ENCODE measurements at regions not wholly inside any gene's neighbourhood (a gene's known extent, or its start where the extent isn't known, plus 50 kb on each side); places are given as distances from the start of the nearest gene placed in this dataset.
"Not testable (repeated sequence)": the region's sequence is repeated elsewhere in the genome, so short reads cannot be mapped to it uniquely, and the experiment has no call there.

- TF ChIP-seq CTCF (IDR thresholded peaks at IDR 0.05; ENCODE audit: low read depth, low read length) (no peak), EZH2phosphoT487 (IDR thresholded peaks at IDR 0.05; ENCODE audit: low read depth) (no peak)
- peak overlapping the region; percentile 52 for H3K4me2 ChIP-seq (ENCODE audit: low read length)
- no peaks in the 10 kb centered on the region for H3K79me2 ChIP-seq (ENCODE audit: low read length)
- H3K9ac ChIP-seq (ENCODE audit: low read length), result no peak overlapping the region
- no peaks in the 10 kb centered on the region for H3K27me3 ChIP-seq (ENCODE audit: low read depth, low read length)
- no peak overlapping the region for H3K27ac ChIP-seq (ENCODE audit: low read length)
- H3K9me3 ChIP-seq (ENCODE audit: insufficient read depth, low read length), result no peaks in the 10 kb centered on the region
- peaks cover 18% of the 10 kb centered on the region for H3K4me1 ChIP-seq (ENCODE audit: low read length)
- H4K20me1 ChIP-seq (ENCODE audit: insufficient read depth, low read length), result no peaks in the 10 kb centered on the region
- no peak overlapping the region for H3K4me3 ChIP-seq (ENCODE audit: low read length)
- peak overlapping the region; percentile 77 for H2AFZ ChIP-seq (ENCODE audit: low read depth, low read length)
- H3K36me3 ChIP-seq (replicated peaks; ENCODE audit: low read depth, low read length), result no peaks in the 10 kb centered on the region
Measured at GRCh38 chr6:11938285-11938890, 73.7 kb upstream of the HIVEP1 start.

- no peaks in the 10 kb centered on the region for H3K27me3 ChIP-seq (ENCODE audit: low read depth, low read length)
- no peak overlapping the region for H2AFZ ChIP-seq (ENCODE audit: low read depth, low read length)
- H3K9me3 ChIP-seq (ENCODE audit: insufficient read depth, low read length), result no peaks in the 10 kb centered on the region
- no peak overlapping the region for H3K4me2 ChIP-seq (ENCODE audit: low read length)
- no peaks in the 10 kb centered on the region for H3K79me2 ChIP-seq (ENCODE audit: low read length)
- no peak overlapping the region for H3K9ac ChIP-seq (ENCODE audit: low read length)
- no peak overlapping the region for H3K4me3 ChIP-seq (ENCODE audit: low read length)
- TF ChIP-seq CTCF (IDR thresholded peaks at IDR 0.05; ENCODE audit: low read depth, low read length), result no peak
- no peak for TF ChIP-seq EZH2phosphoT487 (IDR thresholded peaks at IDR 0.05; ENCODE audit: low read depth)
- no peaks in the 10 kb centered on the region for H4K20me1 ChIP-seq (ENCODE audit: insufficient read depth, low read length)
- no peak overlapping the region for H3K27ac ChIP-seq (ENCODE audit: low read length)
- no peaks in the 10 kb centered on the region for H3K36me3 ChIP-seq (replicated peaks; ENCODE audit: low read depth, low read length)
- H3K4me1 ChIP-seq (ENCODE audit: low read length), result peaks cover 14% of the 10 kb centered on the region
Measured at GRCh38 chr6:11934638-11935037, 77.5 kb upstream of the HIVEP1 start.

- H3K27me3 ChIP-seq (ENCODE audit: low read depth, low read length); H3K79me2 ChIP-seq (ENCODE audit: low read length); H3K9me3 ChIP-seq (ENCODE audit: insufficient read depth, low read length); H3K27ac ChIP-seq (ENCODE audit: low read length); H3K36me3 ChIP-seq (replicated peaks; ENCODE audit: low read depth, low read length); H2AFZ ChIP-seq (ENCODE audit: low read depth, low read length); H3K4me2 ChIP-seq (ENCODE audit: low read length); H3K4me1 ChIP-seq (ENCODE audit: low read length); H3K9ac ChIP-seq (ENCODE audit: low read length); H3K4me3 ChIP-seq (ENCODE audit: low read length); H4K20me1 ChIP-seq (ENCODE audit: insufficient read depth, low read length): not testable (repeated sequence)
Measured at GRCh38 chr6:11932892-11933291, 79.2 kb upstream of the HIVEP1 start.

GRCh38 chr6:11931296-11932035, 80.6 kb upstream of the HIVEP1 start:
- Histone ChIP-seq H4K20me1 (ENCODE audit: insufficient read depth, low read length) (no peaks in the 10 kb centered on the region), H3K4me3 (ENCODE audit: low read length) (no peak overlapping the region), H3K27ac (ENCODE audit: low read length) (no peak overlapping the region), H2AFZ (ENCODE audit: low read depth, low read length) (no peak overlapping the region), H3K9ac (ENCODE audit: low read length) (no peak overlapping the region), H3K4me1 (ENCODE audit: low read length) (peaks cover 8% of the 10 kb centered on the region), H3K27me3 (ENCODE audit: low read depth, low read length) (no peaks in the 10 kb centered on the region), H3K36me3 (replicated peaks; ENCODE audit: low read depth, low read length) (no peaks in the 10 kb centered on the region), H3K4me2 (ENCODE audit: low read length) (no peak overlapping the region), H3K9me3 (ENCODE audit: insufficient read depth, low read length) (no peaks in the 10 kb centered on the region), H3K79me2 (ENCODE audit: low read length) (no peaks in the 10 kb centered on the region)
- TF ChIP-seq EZH2phosphoT487 (IDR thresholded peaks at IDR 0.05; ENCODE audit: low read depth), result no peak
- TF ChIP-seq CTCF (IDR thresholded peaks at IDR 0.05; ENCODE audit: low read depth, low read length), result no peak

GRCh38 chr6:11930834-11931233, 81.3 kb upstream of the HIVEP1 start:
- not testable (repeated sequence) for H3K4me2 ChIP-seq (ENCODE audit: low read length); H3K27me3 ChIP-seq (ENCODE audit: low read depth, low read length); H3K9ac ChIP-seq (ENCODE audit: low read length); H3K4me3 ChIP-seq (ENCODE audit: low read length); H3K9me3 ChIP-seq (ENCODE audit: insufficient read depth, low read length); H4K20me1 ChIP-seq (ENCODE audit: insufficient read depth, low read length); H2AFZ ChIP-seq (ENCODE audit: low read depth, low read length); H3K27ac ChIP-seq (ENCODE audit: low read length); H3K79me2 ChIP-seq (ENCODE audit: low read length); H3K36me3 ChIP-seq (replicated peaks; ENCODE audit: low read depth, low read length)
- H3K4me1 ChIP-seq (ENCODE audit: low read length), result peaks cover 11% of the 10 kb centered on the region
